Transverse colon (tissue), 3 donors: ENCODE measurements at regions not wholly inside any gene's neighbourhood (a gene's known extent, or its start where the extent isn't known, plus 50 kb on each side); places are given as distances from the start of the nearest gene placed in this dataset.

ENCODE experiments used
- POLR2A ChIP-seq: fragments of 450-650 bp; IDR thresholded peaks from one replicate; pipeline ENCODE4 v1.6.1; 2016; ENCODE audit warnings: antibody characterized with exemption, mild to moderate bottlenecking, moderate library complexity
- TF ChIP-seq, protein P1 (sequence below), 5 experiments: fragments of 200-600 bp in 3 of 5; fragments of 450-650 bp in 2 of 5; sonication (generic) in 3 of 5; IDR thresholded peaks; 1 replicate in 2 of 5; 2 replicates in 3 of 5; pipeline ENCODE4 v1.5.1; 2016 to 2017; ENCODE audit warnings: antibody characterized with exemption in 5 of 5, inconsistent platforms in 3 of 5, mild to moderate bottlenecking in 2 of 5, moderate library complexity in 1 of 5

DNA sequence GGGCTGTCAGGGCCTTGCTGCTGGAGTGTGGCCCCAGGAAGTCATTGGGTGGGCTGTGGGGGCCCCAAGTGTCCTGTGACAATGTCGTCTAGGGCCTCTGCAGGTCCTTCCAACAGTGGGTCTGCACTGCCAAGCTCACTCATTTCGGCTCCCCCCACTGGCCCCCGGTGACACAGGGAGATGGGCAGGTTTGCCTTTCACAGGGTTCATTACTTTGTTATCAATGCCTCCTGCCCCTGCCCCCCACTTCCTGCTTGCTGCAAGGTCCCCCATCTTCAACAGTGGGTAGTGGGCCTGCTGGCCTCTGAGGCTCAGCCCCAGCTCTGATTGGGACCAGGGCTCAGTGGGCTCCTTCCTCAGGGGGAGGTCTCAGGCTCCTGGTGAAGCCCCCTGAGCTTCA lies 149.8 kb downstream of the URI1 start:
- TF ChIP-seq, protein P1, sequence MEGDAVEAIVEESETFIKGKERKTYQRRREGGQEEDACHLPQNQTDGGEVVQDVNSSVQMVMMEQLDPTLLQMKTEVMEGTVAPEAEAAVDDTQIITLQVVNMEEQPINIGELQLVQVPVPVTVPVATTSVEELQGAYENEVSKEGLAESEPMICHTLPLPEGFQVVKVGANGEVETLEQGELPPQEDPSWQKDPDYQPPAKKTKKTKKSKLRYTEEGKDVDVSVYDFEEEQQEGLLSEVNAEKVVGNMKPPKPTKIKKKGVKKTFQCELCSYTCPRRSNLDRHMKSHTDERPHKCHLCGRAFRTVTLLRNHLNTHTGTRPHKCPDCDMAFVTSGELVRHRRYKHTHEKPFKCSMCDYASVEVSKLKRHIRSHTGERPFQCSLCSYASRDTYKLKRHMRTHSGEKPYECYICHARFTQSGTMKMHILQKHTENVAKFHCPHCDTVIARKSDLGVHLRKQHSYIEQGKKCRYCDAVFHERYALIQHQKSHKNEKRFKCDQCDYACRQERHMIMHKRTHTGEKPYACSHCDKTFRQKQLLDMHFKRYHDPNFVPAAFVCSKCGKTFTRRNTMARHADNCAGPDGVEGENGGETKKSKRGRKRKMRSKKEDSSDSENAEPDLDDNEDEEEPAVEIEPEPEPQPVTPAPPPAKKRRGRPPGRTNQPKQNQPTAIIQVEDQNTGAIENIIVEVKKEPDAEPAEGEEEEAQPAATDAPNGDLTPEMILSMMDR (IDR thresholded peaks at IDR 0.05): no peak
- no peak for TF ChIP-seq POLR2A
